Esophagus muscularis mucosa (tissue), 4 donors: ENCODE measurements at regions not wholly inside any gene's neighbourhood (a gene's known extent, or its start where the extent isn't known, plus 50 kb on each side); places are given as distances from the start of the nearest gene placed in this dataset.

Experiments used
- DNase-seq: peaks from one replicate; pipeline ENCODE4 v3.0.0-alpha.2; 2017; ENCODE audit errors: extremely low spot score
- H3K27ac ChIP-seq, 4 donors: fragments of 200-600 bp; sonication (generic); replicated peaks in 1 of 4; 1 replicate in 3 of 4; 2 replicates in 1 of 4; pipeline ENCODE4 v1.5.1; 2016 to 2019; ENCODE audit warnings: mild to moderate bottlenecking in 1 of 4
- H3K27me3 ChIP-seq, 4 donors: fragments of 200-600 bp; sonication (generic); one replicate each; pipeline versions ENCODE4 v1.5.1 to v1.6.0; 2016 to 2019
- H3K36me3 ChIP-seq, 4 donors: fragments of 200-600 bp; sonication (generic); one replicate each; pipeline ENCODE4 v1.5.1; 2016 to 2019
- H3K4me1 ChIP-seq, 4 donors: fragments of 200-600 bp; sonication (generic); one replicate each; pipeline ENCODE4 v1.5.1; 2016 to 2019
- H3K4me3 ChIP-seq, 4 donors: fragments of 200-600 bp; sonication (generic); 1 replicate in 2 of 4; 2 replicates in 2 of 4; pipeline ENCODE4 v1.5.1; 2016 to 2019; ENCODE audit warnings: mild to moderate bottlenecking in 4 of 4, moderate library complexity in 1 of 4
- H3K9me3 ChIP-seq, 4 donors: fragments of 200-600 bp; sonication (generic); 1 replicate in 3 of 4; 2 replicates in 1 of 4; pipeline ENCODE4 v1.5.1; 2016 to 2019
- EP300 ChIP-seq: sonication (generic); formaldehyde crosslinking; IDR thresholded peaks from one replicate; pipeline ENCODE4 v1.6.1; 2017; ENCODE audit warnings: antibody characterized with exemption
- POLR2A ChIP-seq: fragments of 450-650 bp; IDR thresholded peaks from one replicate; pipeline ENCODE4 v1.6.1; 2017; ENCODE audit warnings: antibody characterized with exemption, moderate library complexity, mild to moderate bottlenecking, low read depth
- POLR2AphosphoS5 ChIP-seq, 2 donors: sonication (generic); formaldehyde crosslinking; IDR thresholded peaks; one replicate each; pipeline ENCODE4 v1.6.1; 2017; ENCODE audit warnings: antibody characterized with exemption in 2 of 2
- WGBS: methylation state at CpG from one replicate; pipeline ENCODE4 v1.1.5; 2018; 5-methylcytosine and 5-hydroxymethylcytosine counted together
- intact Hi-C: fragments of 100-400 bp; cut with DNase I; formaldehyde crosslinking; loops from one replicate; pipeline ENCODE4 v1.15.1; 2023
- TF ChIP-seq, protein P1 (sequence below), 3 experiments: fragments of 200-600 bp in 2 of 3; fragments of 450-650 bp in 1 of 3; sonication (generic) in 2 of 3; IDR thresholded peaks; one replicate each; pipeline ENCODE4 v1.5.1; 2017 to 2019; ENCODE audit warnings: antibody characterized with exemption in 3 of 3, mild to moderate bottlenecking in 2 of 3, moderate library complexity in 1 of 3

DNA sequence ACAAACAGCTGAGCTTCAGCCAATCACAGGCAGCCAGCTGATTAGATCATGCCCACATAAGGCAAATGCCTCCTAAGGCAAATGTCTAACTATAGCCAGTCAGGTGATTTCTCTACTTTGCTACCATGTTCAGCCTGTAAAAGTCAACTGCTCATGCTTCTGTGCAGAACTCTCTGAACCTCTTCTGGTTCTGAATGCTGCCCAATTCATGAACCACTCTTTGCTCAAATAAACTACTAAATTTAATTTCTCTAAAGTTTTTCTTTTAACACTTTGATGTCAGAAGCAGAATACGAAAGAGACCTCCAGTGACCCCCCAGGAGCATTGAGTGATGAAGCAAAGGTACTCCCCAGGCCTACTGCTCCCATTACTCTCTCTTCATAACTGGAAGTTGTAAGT lies 240.7 kb upstream of the IPO5 start:
- no peak for DNase-seq
- H3K4me3 ChIP-seq, result no peak overlapping the region
- H3K9me3 ChIP-seq, result peaks cover 0 to 11% (median 4%) of the 10 kb centered on the region in 4 donors
- H3K36me3 ChIP-seq, result no peaks in the 10 kb centered on the region
- H3K27ac ChIP-seq, result no peak overlapping the region
- intact Hi-C loops, result no loop called here
- no peaks in the 10 kb centered on the region for H3K4me1 ChIP-seq
- TF ChIP-seq POLR2A (no peak), POLR2AphosphoS5 (IDR thresholded peaks at IDR 0.05) (no peak), EP300 (no peak)
- 93% methylated on average over 1 of the region's 1 CpG for WGBS
- no peaks in the 10 kb centered on the region for H3K27me3 ChIP-seq

DNA sequence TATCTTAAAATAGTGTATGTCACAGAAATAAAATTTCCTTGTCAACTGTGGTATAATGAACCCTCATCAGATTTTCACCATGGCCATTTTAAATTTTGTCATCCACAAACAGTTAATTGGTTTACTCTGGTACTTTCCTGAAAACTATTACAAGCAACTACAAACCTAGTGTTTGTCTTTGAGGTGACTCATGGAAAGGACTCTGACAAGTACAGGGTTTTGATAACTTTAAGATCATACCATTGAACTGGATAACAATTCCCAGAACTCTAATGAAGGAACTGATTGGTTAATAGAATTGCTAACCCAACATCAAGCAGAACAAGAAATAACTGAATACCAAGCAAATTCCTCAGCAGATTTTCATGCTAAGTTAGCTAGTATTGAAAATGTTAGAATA lies 237.7 kb upstream of the IPO5 start:
- DNase-seq, result no peak
- Histone ChIP-seq H3K4me1 (no peaks in the 10 kb centered on the region), H3K4me3 (no peak overlapping the region), H3K27ac (no peak overlapping the region), H3K9me3 (peaks cover 0 to 11% (median 4%) of the 10 kb centered on the region in 4 donors), H3K27me3 (no peaks in the 10 kb centered on the region), H3K36me3 (no peaks in the 10 kb centered on the region)
- TF ChIP-seq POLR2AphosphoS5 (IDR thresholded peaks at IDR 0.05), result no peak
- intact Hi-C loops, result no loop called here

DNA sequence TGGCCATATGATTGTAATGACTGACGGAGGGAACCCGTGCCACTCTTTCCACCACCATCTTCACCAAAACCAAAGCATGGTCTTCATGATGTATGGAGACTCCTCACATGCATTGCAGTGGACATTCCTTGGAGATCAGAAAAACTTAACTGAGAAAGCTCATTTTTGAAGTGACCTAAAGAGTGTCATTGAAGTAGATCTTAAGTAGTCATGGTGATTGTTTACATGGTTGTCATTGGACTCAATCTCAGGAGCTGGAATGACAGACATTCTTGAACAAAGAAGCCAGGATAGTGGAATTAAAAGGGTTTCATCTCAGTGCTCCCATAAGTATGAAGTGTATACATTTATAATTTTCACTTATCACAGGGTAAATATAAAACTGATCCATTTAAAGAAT lies 236.7 kb upstream of the IPO5 start:
- H3K36me3 ChIP-seq, result no peaks in the 10 kb centered on the region
- intact Hi-C loops, result no loop called here
- no peak overlapping the region for H3K4me3 ChIP-seq
- TF ChIP-seq, protein P1, sequence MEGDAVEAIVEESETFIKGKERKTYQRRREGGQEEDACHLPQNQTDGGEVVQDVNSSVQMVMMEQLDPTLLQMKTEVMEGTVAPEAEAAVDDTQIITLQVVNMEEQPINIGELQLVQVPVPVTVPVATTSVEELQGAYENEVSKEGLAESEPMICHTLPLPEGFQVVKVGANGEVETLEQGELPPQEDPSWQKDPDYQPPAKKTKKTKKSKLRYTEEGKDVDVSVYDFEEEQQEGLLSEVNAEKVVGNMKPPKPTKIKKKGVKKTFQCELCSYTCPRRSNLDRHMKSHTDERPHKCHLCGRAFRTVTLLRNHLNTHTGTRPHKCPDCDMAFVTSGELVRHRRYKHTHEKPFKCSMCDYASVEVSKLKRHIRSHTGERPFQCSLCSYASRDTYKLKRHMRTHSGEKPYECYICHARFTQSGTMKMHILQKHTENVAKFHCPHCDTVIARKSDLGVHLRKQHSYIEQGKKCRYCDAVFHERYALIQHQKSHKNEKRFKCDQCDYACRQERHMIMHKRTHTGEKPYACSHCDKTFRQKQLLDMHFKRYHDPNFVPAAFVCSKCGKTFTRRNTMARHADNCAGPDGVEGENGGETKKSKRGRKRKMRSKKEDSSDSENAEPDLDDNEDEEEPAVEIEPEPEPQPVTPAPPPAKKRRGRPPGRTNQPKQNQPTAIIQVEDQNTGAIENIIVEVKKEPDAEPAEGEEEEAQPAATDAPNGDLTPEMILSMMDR (IDR thresholded peaks at IDR 0.05), result no peak
- H3K4me1 ChIP-seq, result no peaks in the 10 kb centered on the region
- WGBS, result 88% methylated on average over 2 of the region's 2 CpGs
- no peak overlapping the region for H3K27ac ChIP-seq
- no peaks in the 10 kb centered on the region for H3K27me3 ChIP-seq
- DNase-seq, result no peak
- peaks cover 0 to 14% (median 6%) of the 10 kb centered on the region in 4 donors for H3K9me3 ChIP-seq

DNA sequence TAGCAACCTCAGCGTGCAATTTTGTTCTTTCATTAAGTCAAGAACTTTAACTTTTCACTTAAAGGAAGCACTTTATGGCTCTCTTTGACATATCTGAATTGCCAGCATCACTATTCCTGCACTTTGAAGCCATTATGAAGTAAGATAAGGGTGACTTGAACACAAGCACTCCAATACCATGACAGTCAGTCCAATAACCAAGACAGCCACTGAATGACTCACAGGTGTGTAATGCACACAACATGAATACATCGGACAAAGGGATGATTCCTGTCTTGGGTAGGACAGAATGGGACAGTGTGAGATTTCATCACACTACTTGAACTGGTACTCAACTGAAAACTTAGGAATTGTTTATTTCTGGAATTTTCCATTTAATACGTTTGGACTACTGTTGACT lies 233.7 kb upstream of the IPO5 start:
- no peak overlapping the region for H3K27ac ChIP-seq
- no peak overlapping the region for H3K4me3 ChIP-seq
- TF ChIP-seq, protein P1 (IDR thresholded peaks at IDR 0.05), result no peak
- TF ChIP-seq EP300, result no peak
- no peak for TF ChIP-seq POLR2A
- TF ChIP-seq POLR2AphosphoS5 (IDR thresholded peaks at IDR 0.05), result no peak
- WGBS, result 87% methylated on average over 3 of the region's 3 CpGs
- DNase-seq, result peak; percentile 12
- peaks cover 0 to 6% (median 0%) of the 10 kb centered on the region in 4 donors for H3K9me3 ChIP-seq
- no peaks in the 10 kb centered on the region for H3K27me3 ChIP-seq
- H3K36me3 ChIP-seq, result no peaks in the 10 kb centered on the region
- intact Hi-C loops, result no loop called here
- H3K4me1 ChIP-seq, result no peaks in the 10 kb centered on the region

DNA sequence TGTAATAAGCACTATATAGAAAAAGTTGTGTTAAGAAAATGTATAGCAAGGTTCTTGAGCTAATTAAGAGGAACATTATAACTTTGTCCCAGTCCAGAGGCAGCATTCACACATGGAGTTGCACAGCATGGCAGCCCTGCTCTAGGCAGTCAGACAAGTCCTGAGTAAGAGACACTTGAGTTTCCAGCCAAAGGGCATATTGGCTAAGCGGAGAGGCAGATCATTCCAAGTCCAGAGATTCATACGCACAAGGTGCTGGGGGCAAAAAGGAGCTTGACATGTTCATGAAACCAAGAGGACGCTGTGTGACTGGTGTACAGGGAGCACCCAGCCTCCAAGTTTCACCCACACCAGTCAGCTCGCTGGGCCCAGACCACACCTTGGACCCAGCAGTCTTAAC lies 232.6 kb upstream of the IPO5 start:
- TF ChIP-seq EP300, result no peak
- TF ChIP-seq POLR2A, result no peak
- Histone ChIP-seq H3K9me3 (peaks cover 0 to 6% (median 0%) of the 10 kb centered on the region in 4 donors), H3K4me1 (no peaks in the 10 kb centered on the region), H3K27ac (no peak overlapping the region), H3K36me3 (no peaks in the 10 kb centered on the region), H3K4me3 (no peak overlapping the region), H3K27me3 (no peaks in the 10 kb centered on the region)
- WGBS, result 94% methylated on average over 4 of the region's 4 CpGs
- intact Hi-C loops, result no loop called here
- DNase-seq, result peak; percentile 80

- no peaks in the 10 kb centered on the region for H3K36me3 ChIP-seq
- H3K27me3 ChIP-seq, result no peaks in the 10 kb centered on the region
- H3K27ac ChIP-seq, result no peak overlapping the region
- 82% methylated on average over 4 of the region's 4 CpGs for WGBS
- DNase-seq, result peak; percentile 62
- H3K4me3 ChIP-seq, result no peak overlapping the region
- TF ChIP-seq EP300 (no peak), POLR2AphosphoS5 (IDR thresholded peaks at IDR 0.05) (no peak), POLR2A (no peak)
- TF ChIP-seq, protein P1 (IDR thresholded peaks at IDR 0.05), result no peak
- no peaks in the 10 kb centered on the region for H3K4me1 ChIP-seq
- peaks cover 0 to 6% (median 0%) of the 10 kb centered on the region in 4 donors for H3K9me3 ChIP-seq
- intact Hi-C loops, result no loop called here
Measured at GRCh38 chr13:97723655-97724054, 229.8 kb upstream of the IPO5 start.
